GM21360 (cell line): ENCODE measurements at regions not wholly inside any gene's neighbourhood (a gene's known extent, or its start where the extent isn't known, plus 50 kb on each side); places are given as distances from the start of the nearest gene placed in this dataset.
"Not testable (repeated sequence)": the region's sequence is repeated elsewhere in the genome, so short reads cannot be mapped to it uniquely, and the experiment has no call there.

Experiments used
- ATAC-seq: cut with Tn5 transposase; IDR thresholded peaks from one replicate; pipeline ENCODE4 v1.9.1; 2021; ENCODE audit warnings: mild to moderate bottlenecking, moderate library complexity; ENCODE audit not compliant: unreplicated experiment

GRCh38 chr6:167407239-167408064 lies 82.6 kb downstream of the TTLL2 start:
- no peak for ATAC-seq

DNA sequence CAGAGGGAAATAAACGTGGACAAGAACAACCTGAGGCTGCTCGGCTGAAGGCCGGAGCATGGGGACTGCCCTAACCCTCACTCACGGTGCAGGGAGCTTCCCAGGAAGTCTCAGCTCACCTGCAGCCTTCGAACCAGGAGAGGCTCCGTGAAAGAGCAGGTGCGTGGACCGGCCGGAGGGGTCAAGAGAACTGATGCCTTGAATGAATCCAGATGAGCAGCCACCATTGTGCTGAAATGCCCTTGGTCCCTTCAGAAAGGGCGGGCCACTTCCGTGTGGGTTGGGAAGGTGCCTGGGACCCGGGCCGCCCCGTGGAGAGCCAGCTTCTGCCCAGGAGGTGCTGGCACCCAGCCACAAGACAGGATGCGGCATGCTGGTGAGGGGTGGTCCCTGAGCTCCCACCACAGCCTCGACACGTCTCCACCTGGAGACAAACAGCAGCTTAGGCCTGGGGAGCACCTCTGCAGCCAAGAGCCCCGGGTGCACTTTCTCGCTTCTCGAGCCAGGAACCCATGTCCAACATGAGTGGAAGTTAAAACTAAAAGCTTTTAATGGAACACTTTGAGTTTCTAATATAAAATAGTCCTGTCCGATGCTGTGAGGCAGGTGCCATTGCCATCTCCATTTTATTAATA lies 83.5 kb downstream of the TTLL2 start:
- ATAC-seq: no peak

DNA sequence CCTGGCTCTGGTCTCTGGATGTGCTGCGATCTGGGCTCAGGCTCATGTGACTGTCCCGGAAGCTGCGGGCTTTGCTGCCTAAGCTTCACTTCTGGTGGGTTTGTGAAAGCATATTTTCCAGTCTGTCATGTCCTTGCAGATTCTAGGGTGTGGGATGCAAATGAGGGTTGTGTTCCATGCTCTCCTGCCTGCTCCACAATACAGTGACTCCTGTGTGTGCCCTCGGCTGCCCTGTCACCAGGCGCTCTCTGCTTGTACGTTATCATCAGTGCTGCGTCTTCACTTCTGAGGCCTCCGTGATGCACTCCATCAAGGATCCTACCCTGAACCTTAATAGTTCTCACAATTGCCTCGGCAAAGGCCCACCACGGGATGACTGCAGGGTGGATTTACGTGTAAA lies 84.2 kb downstream of the TTLL2 start:
- no peak for ATAC-seq

DNA sequence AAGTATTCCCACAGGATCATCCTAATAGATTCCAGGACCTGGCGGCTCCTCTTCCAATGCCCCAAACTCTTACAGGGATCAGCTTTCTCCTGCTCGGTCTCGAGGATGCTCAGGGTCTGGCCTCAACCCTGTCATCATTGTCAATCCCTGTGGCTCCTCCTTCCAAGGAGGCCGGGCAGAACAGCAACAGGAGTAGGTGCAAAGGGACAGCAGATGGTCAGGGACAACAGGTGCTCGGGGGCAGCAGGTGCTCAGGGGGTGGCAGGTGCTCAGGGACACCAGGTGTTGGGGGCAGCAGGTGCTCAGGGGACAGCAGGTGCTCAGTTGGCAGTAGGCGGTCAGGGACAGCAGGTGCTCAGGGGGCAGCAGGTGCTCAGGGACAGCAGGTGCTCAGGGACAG lies 84.8 kb downstream of the TTLL2 start:
- no peak for ATAC-seq

GRCh38 chr6:167410462-167410861 lies 85.6 kb downstream of the TTLL2 start:
- ATAC-seq: no peak

- no peak for ATAC-seq
Observed at GRCh38 chr6:167412506-167412905, 87.6 kb downstream of the TTLL2 start.

- ATAC-seq: no peak
Observed at GRCh38 chr6:167415441-167415961, 90.6 kb downstream of the TTLL2 start.

DNA sequence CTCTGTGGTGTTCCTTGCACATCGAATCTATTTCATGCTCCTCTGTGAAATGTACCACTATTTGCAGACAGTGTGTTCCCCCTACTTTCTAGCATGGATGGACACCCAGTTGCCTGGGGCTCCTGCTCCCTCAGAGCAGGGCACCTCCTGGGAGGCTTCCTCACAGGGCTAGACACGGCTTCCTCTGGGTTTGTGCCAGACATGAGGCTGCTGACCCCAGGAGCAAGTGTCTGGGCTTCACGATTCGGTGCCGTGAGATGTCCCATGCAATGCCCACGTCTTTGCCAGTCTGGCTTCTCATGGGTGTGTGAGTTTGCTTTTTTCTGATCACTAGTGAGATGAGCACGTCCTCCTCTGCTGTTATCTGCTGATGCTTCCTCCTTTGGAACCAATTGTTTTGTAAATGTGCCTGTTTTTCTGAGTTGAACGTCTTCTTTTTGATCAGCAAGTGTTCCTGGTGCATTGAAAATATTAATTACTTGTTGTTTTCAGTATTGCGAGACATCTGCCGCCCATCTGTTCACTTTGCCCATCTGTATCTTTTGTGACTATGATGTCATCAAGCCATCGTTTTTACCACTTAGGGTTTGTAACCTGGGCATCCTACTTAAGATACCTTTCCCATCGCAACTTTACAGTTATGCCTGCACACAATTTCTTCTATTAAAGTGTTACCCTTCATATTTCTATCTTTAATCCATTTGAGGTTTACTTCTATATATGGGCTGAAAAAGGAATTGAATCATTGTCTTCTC lies 92.0 kb downstream of the TTLL2 start:
- ATAC-seq: no peak

GRCh38 chr6:167420177-167420576 lies 95.3 kb downstream of the TTLL2 start:
- ATAC-seq: no peak

DNA sequence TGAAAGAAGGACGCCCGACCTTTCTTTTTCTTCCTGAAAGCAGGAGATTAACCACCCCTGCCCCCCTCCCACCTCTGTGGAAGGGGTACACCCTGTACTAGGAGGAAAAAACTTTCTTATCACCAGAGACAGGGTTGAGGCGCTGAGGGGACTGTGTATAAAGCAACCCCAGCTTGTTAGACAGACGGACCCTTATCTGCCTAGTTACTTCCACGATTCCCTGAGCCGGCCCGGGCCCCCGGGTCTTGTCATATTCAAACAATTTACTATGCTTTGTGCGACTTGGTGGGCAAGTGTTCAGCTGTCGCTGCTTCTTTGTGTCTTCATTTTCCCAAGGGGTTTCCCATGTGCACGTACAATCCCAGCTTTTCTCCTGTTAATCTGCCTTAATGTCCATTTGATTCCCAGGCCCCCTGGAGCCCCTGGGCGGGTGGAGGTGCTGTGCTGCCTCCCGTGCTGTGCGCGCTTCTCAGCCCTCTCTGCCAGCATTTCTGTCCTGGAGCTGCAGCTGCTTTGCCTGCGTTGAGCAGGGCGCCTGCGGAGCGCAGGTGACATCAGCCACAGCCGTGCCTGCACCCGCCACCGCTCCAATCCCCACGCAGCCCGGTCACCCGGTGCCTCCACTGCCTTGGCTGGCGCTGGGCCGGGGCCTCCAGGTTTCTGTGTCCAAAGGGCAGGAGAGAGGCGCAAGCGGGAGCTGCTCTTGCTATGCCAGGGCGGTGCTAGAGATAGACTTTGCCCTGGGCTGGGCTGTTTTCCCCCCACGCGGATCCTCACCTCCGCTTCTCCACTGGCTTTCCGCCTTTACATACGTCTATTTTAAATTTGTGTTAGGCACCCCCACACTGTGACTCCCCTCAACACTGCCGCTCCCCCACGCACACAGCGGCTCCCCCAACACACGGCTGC lies 96.2 kb downstream of the TTLL2 start:
- no peak for ATAC-seq

DNA sequence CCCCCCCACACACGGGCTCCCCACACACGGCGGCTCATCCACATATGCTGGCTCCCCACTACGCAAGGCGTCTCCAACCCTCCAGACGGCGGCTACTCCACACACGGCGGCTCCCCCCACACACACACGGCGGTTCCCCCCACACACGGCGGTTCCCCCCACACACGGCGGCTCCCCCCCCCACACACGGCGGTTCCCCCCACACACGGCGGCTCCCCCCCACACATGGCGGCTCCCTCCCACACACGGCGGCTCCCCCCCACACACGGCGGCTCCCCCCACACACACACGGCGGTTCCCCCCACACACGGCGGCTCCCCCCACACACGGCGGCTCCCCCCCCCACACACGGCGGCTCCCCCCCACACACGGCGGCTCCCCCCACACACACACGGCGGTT lies 97.1 kb downstream of the TTLL2 start:
- ATAC-seq: not testable (repeated sequence)

GRCh38 chr6:167422934-167423333 lies 98.0 kb downstream of the TTLL2 start:
- ATAC-seq: no peak

- no peak for ATAC-seq
Observed at GRCh38 chr6:167424060-167424673, 99.3 kb downstream of the TTLL2 start.

- ATAC-seq: no peak
Observed at GRCh38 chr6:167424700-167425099, 99.8 kb downstream of the TTLL2 start.

GRCh38 chr6:167426084-167426483 lies 101.2 kb downstream of the TTLL2 start:
- ATAC-seq: no peak

GRCh38 chr6:167426651-167427050 lies 101.8 kb downstream of the TTLL2 start:
- no peak for ATAC-seq

DNA sequence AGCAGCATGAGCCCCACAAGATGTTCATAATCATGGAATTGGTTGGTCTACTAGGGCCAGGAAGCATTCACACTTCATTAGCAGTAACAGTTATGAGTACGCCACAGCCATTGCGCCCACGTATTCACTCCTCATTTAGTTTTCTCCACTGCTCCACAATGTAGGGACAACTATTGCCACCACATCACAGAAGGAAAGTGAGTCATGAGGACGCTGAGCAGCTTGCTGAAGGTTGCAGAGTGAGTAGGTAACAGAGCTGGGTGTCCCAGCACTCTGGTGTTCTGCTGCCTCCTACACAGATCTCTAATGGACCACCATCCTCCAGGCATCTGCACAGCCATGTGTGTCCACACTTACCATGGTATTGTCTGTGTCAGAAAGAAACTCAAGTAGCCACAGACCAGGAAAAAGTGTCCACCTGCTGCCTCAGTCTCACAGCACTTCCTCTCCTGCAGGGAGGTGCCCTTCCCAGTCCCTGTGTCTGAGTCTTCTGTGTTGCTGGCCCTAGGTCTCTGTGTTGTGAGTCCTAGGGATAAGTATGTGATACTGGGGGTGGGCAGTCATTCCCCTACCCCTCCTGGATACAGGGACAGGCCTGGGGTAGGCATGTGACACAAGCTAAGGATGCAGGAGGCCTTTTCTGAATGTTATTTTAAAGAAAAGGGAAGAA lies 103.9 kb downstream of the TTLL2 start:
- no peak for ATAC-seq

DNA sequence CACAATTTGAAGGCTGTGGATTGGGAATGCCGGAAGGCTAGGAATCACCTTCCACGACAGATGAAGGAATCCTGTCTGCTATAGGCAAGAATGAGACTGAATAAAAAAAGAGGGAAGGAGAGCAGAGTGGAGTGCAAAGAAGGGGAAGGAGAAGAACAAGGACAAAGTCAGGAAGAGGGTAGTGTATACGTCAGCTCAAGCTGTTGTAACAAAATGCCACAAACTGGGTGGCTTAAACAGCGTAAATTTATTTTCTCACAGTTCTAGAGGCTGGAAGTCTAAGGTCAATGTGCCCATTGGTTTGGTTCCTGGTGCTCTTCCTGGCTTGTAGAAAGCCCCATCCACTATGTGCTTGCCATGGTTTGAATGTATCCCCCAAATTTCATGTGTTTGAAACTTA lies 104.5 kb downstream of the TTLL2 start:
- no peak for ATAC-seq

GRCh38 chr6:167435209-167435728 lies 110.4 kb downstream of the TTLL2 start:
- ATAC-seq: no peak
